ENCODE measurements at regions not wholly inside any gene's neighbourhood (a gene's known extent, or its start where the extent isn't known, plus 50 kb on each side); places are given as distances from the start of the nearest gene placed in this dataset.

- no peak for TF ChIP-seq GATA1 (IDR thresholded peaks at IDR 0.05; ENCODE audit: low read depth, low read length)
- DNase-seq = no peak
These were observed 198.0 kb upstream of the RTL1 start for GRCh38 chr14:101101456-101102056.

- no peak for TF ChIP-seq GATA1 (IDR thresholded peaks at IDR 0.05; ENCODE audit: low read depth, low read length)
- TF ChIP-seq POLR2A (IDR thresholded peaks at IDR 0.05; ENCODE audit: low read length) = no peak
- no peak for DNase-seq
These were observed 199.4 kb upstream of the RTL1 start for GRCh38 chr14:101102875-101103274.

DNA sequence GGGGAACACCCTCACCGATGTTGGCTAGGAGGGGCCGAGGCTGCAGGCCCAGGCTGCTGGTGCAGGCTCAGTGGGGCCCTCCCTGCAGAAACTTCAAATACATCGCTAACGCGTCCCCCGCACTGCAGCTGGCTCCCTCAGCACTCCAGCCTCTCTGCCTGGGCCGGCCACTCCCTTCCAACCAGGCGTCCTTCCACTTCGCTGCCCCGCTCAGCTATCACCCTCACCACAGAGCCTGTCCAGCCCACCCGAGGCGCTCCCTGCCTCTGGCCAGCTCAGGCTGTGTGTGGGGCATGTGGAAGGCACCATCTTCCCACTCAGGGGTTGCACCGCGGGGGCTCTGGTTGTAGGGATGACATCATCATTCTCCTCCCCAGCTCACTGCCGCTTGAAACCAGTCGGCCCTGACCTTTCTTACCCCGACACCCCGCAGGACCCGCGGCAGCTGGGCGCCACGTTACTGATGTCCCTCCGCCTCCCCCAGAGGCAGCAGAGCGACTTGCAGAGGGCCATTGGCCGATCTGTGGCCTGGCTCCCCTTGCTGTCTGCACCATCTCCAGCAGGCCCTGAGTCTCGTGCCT lies 199.9 kb upstream of the RTL1 start:
- DNase-seq = no peak
- TF ChIP-seq GATA1 (IDR thresholded peaks at IDR 0.05; ENCODE audit: low read depth, low read length) (no peak), POLR2A (IDR thresholded peaks at IDR 0.05; ENCODE audit: low read length) (no peak)

DNA sequence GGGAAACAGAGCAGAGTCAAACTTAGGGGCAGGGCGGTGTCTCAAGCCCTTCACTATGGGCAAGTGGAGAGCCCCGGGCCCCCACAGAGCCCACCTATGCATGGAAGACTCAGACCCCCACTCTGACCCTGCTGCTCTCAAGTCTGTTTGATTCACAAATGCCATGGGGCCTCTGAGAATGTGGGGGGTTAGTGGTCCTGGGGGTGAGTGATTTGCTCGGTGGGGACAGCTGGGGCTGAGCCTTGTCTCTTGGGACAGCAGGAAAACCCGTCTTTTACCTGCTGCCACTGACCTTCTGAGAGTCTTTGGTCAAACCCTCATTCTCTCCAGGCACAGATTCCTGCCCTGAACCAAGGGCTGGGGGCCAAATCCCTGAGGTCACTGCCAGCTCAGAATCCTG lies 201.0 kb upstream of the RTL1 start:
- TF ChIP-seq POLR2A (IDR thresholded peaks at IDR 0.05; ENCODE audit: low read length) (no peak), GATA1 (IDR thresholded peaks at IDR 0.05; ENCODE audit: low read depth, low read length) (no peak)

DNA sequence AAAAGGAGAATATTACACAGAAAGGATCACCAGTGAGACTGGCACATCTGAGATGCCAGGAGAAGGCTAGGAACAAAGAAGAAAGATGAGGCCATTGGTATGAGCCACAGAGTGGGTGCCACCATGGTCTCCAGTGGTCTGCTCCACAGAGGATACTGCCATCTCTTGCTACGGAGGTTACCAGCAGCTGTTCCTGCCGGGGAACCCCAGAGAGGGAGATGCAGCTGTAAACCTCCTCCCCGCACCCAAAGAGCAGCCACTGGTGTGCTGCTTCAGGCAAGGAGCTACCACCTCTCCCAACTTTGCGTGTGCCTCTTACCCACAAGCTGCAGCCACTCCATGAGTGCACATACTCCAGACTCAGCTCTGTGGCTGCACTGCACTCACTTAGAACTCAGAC lies 201.5 kb upstream of the RTL1 start:
- no peak for TF ChIP-seq GATA1 (IDR thresholded peaks at IDR 0.05; ENCODE audit: low read depth, low read length)
- TF ChIP-seq POLR2A (IDR thresholded peaks at IDR 0.05; ENCODE audit: low read length) = no peak
- no peak for DNase-seq

More for the DNA sequence above, 201.0 kb upstream of the RTL1 start:
- no peak for DNase-seq

- TF ChIP-seq POLR2A (IDR thresholded peaks at IDR 0.05; ENCODE audit: low read length) (no peak), GATA1 (IDR thresholded peaks at IDR 0.05; ENCODE audit: low read depth, low read length) (no peak)
- DNase-seq = no peak
These were observed 205.2 kb upstream of the RTL1 start for GRCh38 chr14:101108579-101109346.

DNA sequence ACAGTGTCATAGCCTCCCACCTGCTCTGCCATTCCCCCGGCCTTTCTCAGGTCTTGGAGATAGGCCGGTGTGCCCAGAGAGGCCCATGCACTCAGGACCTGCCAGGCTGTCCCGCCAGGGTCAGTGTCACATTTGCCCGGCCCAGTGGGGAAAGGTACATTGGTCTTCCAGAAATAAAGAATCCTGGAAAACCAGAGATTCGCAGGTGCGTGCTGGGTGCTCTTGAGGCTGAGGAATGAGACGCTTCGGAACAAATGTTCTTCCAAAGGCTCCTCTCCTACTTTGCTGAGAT lies 205.8 kb upstream of the RTL1 start:
- DNase-seq = no peak
- TF ChIP-seq GATA1 (IDR thresholded peaks at IDR 0.05; ENCODE audit: low read depth, low read length) (no peak), POLR2A (IDR thresholded peaks at IDR 0.05; ENCODE audit: low read length) (no peak)

DNA sequence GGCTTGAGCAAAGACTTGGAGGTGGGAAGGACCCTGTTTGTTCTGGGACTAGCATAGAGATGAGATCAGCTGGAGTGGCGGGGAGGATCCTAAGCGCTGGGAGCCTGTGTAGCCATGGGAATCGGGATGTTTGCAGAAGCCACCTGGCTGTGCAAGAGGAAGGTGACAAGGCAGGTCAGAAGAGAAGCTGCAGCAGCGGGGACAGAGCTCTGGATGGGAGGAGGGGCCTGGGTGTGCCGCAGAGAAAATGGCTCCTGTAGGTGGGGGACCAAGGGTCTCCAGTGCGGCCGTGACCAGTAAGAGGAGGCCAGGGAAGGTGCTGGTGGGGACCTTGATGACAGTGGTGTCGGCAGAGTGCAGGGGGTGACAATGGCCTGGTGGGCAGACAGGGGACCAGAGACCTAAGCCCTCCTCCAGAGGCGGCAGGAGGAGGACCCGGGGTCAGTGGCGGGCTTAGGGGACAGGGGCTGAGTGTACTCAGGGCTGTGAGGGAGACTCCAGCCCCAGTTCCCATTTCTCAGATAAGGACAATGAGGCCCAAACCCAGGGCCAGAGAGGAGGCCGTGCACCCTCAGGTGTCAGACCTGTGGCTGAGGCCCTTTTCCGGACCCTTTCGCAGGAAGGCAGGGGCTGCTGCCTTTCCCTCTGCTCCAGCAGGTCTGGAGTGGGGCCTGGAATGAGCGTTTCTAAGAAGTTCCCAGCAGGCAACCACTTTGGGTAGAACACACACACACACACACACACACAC lies 206.6 kb upstream of the RTL1 start:
- no peak for DNase-seq
- TF ChIP-seq GATA1 (IDR thresholded peaks at IDR 0.05; ENCODE audit: low read depth, low read length) (no peak), POLR2A (IDR thresholded peaks at IDR 0.05; ENCODE audit: low read length) (no peak)

- TF ChIP-seq POLR2A (IDR thresholded peaks at IDR 0.05; ENCODE audit: low read length) (no peak), GATA1 (IDR thresholded peaks at IDR 0.05; ENCODE audit: low read depth, low read length) (no peak)
- no peak for DNase-seq
These were observed 207.5 kb upstream of the RTL1 start for GRCh38 chr14:101110729-101111619.

GRCh38 chr14:101111620-101112290 lies 208.2 kb upstream of the RTL1 start:
- no peak for DNase-seq
- TF ChIP-seq GATA1 (IDR thresholded peaks at IDR 0.05; ENCODE audit: low read depth, low read length) (no peak), POLR2A (IDR thresholded peaks at IDR 0.05; ENCODE audit: low read length) (no peak)

GRCh38 chr14:101112351-101113107 lies 209.0 kb upstream of the RTL1 start:
- TF ChIP-seq POLR2A (IDR thresholded peaks at IDR 0.05; ENCODE audit: low read length) (no peak), GATA1 (IDR thresholded peaks at IDR 0.05; ENCODE audit: low read depth, low read length) (no peak)
- no peak for DNase-seq

DNA sequence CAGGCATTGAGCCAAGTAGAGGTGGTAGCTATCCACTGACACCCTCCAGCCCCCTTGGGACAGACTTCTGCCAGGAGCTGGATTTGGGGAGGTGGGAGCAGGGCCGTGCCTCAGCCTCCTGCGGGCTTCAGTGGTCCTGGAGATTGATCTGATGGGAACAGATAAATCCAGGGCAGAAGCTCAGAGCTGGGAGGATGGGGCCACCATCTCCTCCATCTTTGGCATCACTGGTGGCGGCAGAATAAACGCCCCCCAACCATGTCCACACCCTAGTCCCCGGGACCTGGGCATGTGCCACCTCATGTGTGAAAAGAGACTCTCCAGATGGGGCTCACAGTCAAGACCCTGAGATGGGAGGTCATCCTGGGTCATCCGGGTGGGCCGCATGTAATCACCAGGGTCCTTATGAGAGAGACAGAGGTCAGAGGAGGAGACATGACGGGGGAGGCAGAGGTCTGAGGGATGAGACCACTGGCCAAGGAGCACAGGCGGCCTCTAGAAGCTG lies 209.6 kb upstream of the RTL1 start:
- DNase-seq = no peak
- TF ChIP-seq GATA1 (IDR thresholded peaks at IDR 0.05; ENCODE audit: low read depth, low read length) = no peak
- no peak for TF ChIP-seq POLR2A (IDR thresholded peaks at IDR 0.05; ENCODE audit: low read length)
